ENCODE measurements at regions not wholly inside any gene's neighbourhood (a gene's known extent, or its start where the extent isn't known, plus 50 kb on each side); places are given as distances from the start of the nearest gene placed in this dataset.

DNA sequence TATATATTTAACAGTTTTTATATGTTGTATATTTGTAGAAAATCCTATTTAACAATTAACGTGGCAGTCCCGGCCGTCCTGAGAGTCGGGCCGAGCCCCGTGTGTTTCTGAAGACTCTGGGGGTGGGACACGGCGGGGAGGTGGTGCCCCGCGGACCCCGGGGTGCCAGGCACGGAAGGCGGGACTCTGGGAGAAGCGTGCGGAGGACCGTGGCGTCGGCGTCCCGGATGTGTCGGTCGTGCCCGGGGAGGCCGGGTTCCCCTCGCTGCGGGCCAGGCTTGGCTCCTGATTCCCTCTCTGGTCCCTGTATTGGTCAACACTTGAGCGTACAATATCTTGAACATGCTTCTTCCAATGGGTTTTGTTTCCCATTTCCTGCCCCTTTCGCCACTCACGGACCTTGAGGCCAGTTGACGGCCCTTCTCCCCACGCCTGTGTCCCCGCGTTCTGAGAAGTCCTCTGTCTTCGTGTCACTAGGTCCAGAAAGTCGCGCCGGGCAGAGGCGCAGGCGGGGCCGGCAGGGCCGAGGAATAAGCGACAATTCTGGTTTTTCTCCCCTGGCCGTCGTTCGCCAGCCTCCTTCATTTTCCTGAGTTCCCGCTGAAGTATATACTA is 1076.7 kb downstream of the BRD1 start:
- no peak overlapping the region for H3K27ac ChIP-seq
- no peak for TF ChIP-seq CTCF (IDR thresholded peaks at IDR 0.05)
- no peak for TF ChIP-seq ZFX (IDR thresholded peaks at IDR 0.05; ENCODE audit: borderline replicate concordance)

GRCh38 chr22:48750282-48750681 is 1077.4 kb downstream of the BRD1 start:
- H3K27ac ChIP-seq: no peak overlapping the region
- TF ChIP-seq ZFX (IDR thresholded peaks at IDR 0.05; ENCODE audit: borderline replicate concordance) (no peak), CTCF (IDR thresholded peaks at IDR 0.05) (no peak)

GRCh38 chr22:48749555-48750227 is 1078.0 kb downstream of the BRD1 start:
- TF ChIP-seq ZFX (IDR thresholded peaks at IDR 0.05; ENCODE audit: borderline replicate concordance) (no peak), CTCF (IDR thresholded peaks at IDR 0.05) (no peak)
- H3K27ac ChIP-seq: no peak overlapping the region

- H3K27ac ChIP-seq: no peak overlapping the region
- TF ChIP-seq ZFX (IDR thresholded peaks at IDR 0.05; ENCODE audit: borderline replicate concordance) (no peak), CTCF (IDR thresholded peaks at IDR 0.05) (no peak)
Observed at GRCh38 chr22:48748860-48749554, 1078.7 kb downstream of the BRD1 start.

DNA sequence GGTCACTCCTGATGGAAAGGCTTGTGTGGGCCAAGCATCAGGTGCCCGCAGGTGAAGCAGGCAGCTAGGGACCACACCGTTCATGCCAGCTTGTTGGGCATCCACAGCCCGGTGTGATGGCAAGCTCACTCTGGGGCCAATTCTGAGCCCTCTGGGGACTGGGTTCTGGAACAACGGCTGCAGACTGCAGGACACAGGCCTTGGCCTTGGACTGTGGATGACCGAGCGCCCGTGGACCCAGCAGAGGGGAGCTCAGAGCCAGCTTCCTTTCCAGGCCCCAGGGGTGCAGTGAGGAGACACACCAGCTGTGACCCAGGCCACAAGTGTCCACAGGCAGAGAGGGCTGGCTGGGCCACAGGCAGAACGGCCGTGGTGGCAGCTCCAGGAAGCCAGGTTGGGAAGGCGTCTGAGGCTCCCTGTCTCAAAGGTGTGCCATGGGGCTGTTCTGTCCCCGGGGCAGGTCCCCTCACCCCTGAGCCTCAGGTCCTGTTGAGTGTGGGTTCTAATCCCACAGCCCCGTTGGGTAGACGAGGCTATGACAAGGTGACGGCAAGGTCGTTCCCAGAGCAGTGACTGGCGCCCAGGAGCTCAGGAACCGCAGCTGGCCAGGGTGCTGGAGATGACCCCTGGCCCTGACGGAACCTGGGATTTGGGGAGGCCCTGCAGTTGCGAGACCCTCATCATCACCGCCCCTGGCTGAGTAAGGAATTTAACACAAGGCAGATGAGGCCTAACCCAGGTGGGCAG is 1079.4 kb downstream of the BRD1 start:
- H3K27ac ChIP-seq: no peak overlapping the region
- no peak for TF ChIP-seq CTCF (IDR thresholded peaks at IDR 0.05)
- TF ChIP-seq ZFX (IDR thresholded peaks at IDR 0.05; ENCODE audit: borderline replicate concordance): no peak

- TF ChIP-seq ZFX (IDR thresholded peaks at IDR 0.05; ENCODE audit: borderline replicate concordance): no peak
- no peak for TF ChIP-seq CTCF (IDR thresholded peaks at IDR 0.05)
- H3K27ac ChIP-seq: no peak overlapping the region
Observed at GRCh38 chr22:48746789-48747425, 1080.8 kb downstream of the BRD1 start.
